ENCODE measurements at regions not wholly inside any gene's neighbourhood (a gene's known extent, or its start where the extent isn't known, plus 50 kb on each side); places are given as distances from the start of the nearest gene placed in this dataset.

- TF ChIP-seq, protein P1, sequence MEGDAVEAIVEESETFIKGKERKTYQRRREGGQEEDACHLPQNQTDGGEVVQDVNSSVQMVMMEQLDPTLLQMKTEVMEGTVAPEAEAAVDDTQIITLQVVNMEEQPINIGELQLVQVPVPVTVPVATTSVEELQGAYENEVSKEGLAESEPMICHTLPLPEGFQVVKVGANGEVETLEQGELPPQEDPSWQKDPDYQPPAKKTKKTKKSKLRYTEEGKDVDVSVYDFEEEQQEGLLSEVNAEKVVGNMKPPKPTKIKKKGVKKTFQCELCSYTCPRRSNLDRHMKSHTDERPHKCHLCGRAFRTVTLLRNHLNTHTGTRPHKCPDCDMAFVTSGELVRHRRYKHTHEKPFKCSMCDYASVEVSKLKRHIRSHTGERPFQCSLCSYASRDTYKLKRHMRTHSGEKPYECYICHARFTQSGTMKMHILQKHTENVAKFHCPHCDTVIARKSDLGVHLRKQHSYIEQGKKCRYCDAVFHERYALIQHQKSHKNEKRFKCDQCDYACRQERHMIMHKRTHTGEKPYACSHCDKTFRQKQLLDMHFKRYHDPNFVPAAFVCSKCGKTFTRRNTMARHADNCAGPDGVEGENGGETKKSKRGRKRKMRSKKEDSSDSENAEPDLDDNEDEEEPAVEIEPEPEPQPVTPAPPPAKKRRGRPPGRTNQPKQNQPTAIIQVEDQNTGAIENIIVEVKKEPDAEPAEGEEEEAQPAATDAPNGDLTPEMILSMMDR (IDR thresholded peaks at IDR 0.05), result no peak
- no peak for TF ChIP-seq POLR2A (IDR thresholded peaks at IDR 0.05)
Measured at GRCh38 chr14:30266290-30266689, 292.7 kb upstream of the G2E3 start.
